ENCODE measurements at regions not wholly inside any gene's neighbourhood (a gene's known extent, or its start where the extent isn't known, plus 50 kb on each side); places are given as distances from the start of the nearest gene placed in this dataset.
"Not testable (repeated sequence)": the region's sequence is repeated elsewhere in the genome, so short reads cannot be mapped to it uniquely, and the experiment has no call there.

GRCh38 chr15:70378126-70379031, 280.7 kb upstream of the TLE3 start:
- no peak for DNase-seq (ENCODE audit: low read depth in 2 of 3, low spot score in 1 of 3)

DNA sequence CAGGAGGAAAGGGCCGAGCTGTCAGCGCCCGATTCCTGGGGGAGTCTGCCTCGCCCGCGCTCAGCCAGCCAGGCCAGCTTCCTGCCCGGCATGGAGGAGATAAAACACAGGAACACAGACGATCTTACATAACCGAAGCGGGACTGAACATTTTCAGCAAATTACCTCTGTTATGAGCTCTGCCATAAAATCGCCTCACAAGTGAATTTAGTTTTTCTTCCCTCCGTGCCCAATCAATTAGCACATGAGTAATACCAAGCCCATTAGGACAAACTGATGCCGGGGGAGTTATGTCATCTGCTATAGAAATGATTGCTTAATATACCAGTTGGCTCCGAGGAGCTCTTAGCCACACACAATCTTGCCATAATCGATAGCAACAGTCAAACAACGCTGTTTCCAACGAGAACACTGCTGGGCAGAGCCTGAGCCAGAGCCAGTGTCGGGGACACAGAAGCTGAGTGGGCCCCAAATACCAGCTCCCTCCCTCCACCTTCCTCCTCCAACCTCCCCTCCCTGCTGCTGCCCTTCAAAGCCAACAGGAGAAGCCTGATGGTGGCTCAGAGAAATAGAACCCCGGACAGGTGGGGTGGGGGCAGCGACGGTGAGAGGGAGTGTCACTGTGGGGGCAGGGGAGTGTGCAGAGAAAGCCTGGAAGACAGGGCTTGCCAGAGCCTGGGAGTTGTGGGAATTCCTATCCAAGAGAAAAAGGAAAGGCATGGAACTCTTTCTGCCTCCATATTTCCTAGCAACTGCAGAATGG, 279.4 kb upstream of the TLE3 start:
- DNase-seq (ENCODE audit: low read depth in 2 of 3, low spot score in 1 of 3) = no peak

GRCh38 chr15:70376031-70376928, 278.6 kb upstream of the TLE3 start:
- no peak for DNase-seq (ENCODE audit: low read depth in 2 of 3, low spot score in 1 of 3)

DNA sequence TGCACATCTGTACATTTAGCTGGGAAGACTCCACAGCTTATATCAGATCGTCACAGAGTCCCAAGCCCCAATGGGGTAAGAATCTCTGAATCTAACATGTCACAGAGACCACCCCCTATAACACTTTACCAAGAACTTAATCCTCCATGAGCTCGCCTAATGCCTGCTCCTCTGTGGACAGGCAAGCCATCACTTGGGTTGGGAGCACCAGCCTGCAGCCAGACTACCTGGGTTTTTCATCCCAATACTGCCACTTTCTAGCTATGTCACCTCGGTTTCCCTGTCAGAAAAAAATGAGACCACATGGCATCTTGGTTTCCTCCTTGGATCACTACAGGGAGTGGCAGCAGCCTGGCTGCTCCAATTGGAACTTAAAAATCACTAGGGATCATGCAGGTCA, 277.9 kb upstream of the TLE3 start:
- no peak for DNase-seq (ENCODE audit: low read depth in 2 of 3, low spot score in 1 of 3)

DNA sequence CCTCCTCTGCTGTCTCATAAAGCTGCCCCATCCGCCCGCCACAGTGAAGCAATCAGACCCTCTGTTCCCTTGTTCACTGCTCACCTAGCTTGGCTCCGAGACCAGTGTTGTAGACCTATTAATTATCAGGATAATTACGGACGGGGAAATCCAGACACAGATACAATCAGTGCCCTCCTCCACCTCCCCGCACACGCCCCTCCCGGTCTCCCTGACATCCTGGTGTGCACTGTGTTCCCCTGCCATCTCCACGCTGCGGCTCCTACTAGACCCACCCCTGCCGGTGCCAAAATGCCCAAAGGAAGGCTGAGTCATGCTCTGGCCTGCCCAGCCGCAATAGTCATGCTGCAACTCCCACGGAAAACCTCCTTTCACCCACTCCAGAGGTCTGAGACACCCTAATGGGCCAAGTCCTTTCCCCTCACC, 277.3 kb upstream of the TLE3 start:
- no peak for DNase-seq (ENCODE audit: low read depth in 2 of 3, low spot score in 1 of 3)

GRCh38 chr15:70374096-70374495, 276.4 kb upstream of the TLE3 start:
- no peak for DNase-seq (ENCODE audit: low read depth in 2 of 3, low spot score in 1 of 3)

DNA sequence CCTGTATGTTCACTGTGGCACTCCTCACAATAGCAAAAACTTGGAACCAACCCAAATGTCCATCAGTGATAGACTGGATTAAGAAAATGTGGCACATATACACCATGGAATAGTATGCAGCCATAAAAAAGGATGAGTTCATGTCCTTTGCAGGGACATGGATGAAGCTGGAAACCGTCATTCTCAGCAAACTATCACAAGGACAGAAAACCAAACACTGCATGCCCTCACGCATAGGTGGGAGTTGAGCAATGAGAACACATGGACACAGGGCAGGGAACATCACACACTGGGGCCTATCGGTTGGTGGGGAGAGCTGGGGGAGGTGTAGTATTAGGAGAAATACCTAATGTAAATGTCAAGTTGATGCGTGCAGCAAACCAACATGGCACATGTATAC, 275.7 kb upstream of the TLE3 start:
- DNase-seq (ENCODE audit: low read depth in 2 of 3, low spot score in 1 of 3) = not testable (repeated sequence)

GRCh38 chr15:70367913-70368705, 270.4 kb upstream of the TLE3 start:
- DNase-seq (ENCODE audit: low read depth in 2 of 3, low spot score in 1 of 3) = not testable (repeated sequence)

DNA sequence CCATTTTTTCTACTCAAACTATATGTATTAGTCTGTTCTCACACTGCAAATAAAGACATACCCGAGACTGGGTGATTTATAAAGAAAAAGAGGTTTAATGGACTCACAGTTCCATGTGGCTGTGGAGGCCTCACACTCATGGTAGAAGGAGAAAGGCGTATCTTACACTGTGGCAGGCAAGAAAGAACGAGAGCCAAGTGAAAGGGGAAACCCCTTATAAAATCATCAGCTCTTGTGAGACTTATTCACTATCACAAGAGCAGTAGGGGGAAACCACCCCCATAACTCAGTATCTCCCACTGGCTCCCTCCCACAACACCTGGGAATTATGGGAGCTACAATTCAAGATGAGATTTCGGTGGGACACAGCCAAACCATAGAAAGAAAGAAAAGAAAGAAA, 266.3 kb upstream of the TLE3 start:
- not testable (repeated sequence) for DNase-seq (ENCODE audit: low read depth in 2 of 3, low spot score in 1 of 3)

DNA sequence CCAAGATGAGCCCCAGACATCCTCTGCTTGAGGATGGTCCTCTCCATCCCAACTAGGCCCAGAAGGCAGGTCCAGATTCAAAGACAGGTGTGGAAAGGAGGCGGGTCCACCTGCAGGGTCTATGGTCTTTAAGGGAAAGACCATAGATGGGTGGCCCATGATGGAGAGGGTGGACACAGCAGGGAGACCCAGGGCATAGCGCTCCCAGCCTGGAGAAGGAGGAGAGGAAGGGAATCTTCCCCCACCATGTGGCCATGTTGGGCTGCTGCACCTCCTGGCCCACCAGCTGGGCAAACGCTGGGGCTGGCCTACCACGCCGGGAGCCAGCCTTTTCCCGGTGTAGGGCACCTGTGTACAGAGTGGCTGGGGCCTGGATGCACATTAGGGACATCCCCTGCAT, 265.2 kb upstream of the TLE3 start:
- no peak for DNase-seq (ENCODE audit: low read depth in 2 of 3, low spot score in 1 of 3)

GRCh38 chr15:70362350-70362749, 264.6 kb upstream of the TLE3 start:
- DNase-seq (ENCODE audit: low read depth in 2 of 3, low spot score in 1 of 3) = no peak

DNA sequence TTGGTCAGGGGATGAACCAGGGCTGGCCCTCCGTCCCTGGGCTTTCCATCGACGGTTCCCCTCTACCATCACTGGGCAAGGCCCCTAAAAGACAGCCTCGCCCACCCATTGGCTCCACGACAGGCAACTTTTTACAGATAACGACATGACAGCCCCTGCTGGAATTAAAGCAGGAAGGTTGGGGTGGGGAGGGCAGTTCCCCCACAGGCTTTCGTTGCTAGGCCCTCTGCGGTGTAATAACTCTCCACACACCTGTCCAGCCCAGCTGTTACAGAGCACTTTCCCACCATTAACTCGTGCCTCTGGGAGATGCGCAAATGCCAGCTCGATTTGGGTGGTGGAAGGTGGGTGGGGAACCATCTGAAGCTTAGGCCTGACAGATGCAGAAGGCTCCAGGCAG, 264.2 kb upstream of the TLE3 start:
- DNase-seq (ENCODE audit: low read depth in 2 of 3, low spot score in 1 of 3) = no peak

GRCh38 chr15:70361106-70361505, 263.4 kb upstream of the TLE3 start:
- DNase-seq (ENCODE audit: low read depth in 2 of 3, low spot score in 1 of 3) = no peak

DNA sequence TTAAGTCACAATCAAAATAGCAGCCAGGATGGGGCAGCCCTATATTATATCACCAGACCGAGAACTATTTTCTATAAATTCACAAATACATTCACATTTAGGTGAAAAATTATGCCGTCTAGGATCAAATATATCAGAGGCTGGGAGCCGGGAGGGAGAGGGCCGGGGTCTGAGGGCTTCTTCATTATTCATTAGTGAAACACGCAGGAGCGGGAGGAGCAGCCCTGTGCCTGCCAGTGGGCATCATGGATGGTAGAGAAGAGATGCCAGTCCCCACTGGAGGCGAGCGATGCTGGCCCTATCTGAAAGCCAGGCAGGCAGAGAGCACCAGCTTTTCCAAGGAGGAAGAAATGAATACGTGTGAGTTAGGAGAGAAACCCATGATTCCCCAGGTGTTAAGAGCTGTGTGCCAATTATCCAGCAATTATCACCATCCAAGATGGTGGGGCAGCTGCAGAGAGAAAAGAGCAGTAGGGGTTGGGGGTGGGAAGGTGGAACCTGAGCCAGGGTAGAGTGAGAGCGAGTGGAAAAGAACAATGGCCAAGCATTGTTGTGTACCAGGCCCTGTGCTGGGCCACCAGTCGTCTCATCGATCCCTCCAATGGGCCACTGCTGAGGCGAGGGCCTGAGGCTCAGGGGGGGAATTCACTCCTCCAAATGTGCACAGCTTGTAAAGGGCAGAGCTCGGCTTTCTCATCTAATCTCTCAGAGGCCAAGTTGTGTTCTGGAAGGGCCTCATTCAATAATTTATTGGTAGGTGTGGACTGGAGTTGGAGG, 261.3 kb upstream of the TLE3 start:
- DNase-seq (ENCODE audit: low read depth in 2 of 3, low spot score in 1 of 3) = no peak

DNA sequence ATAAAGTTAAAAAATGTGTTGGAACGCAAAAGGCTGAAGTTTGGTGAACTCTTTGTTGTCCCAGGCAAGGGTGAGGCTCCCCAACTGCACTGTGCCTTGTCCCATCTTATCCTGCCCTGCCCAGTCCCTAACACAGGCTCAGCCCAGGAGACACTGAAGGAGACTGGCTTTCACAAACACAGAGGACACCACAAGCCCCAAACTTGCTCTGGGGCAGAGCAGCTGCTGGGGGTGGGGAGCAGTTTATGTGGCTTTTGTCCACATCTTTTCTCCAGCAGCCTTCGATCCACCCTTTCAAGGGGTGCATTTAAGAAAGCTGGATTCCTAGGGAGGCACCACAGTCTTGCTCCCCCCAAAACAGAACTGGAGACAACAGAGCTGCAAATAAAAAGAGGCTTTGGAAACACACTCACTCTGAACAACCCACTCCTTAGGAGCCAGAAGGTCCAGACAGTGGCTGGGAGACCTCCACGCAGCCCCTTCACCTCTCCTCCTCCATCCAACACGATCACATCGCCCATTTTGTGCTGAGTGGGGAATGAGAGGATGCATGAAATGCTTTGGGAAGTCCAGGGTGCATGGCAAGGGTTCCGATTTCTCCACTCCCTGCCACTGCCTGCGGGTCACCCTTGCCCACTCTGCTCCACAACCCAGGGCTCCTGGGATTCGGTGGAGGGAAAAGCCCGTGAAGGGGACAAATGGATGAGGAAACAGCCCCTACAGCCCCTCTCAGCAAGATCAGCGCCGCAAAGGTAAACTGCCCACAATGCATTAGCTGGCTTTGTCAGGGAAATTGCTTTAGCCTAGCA, 260.5 kb upstream of the TLE3 start:
- DNase-seq (ENCODE audit: low read depth in 2 of 3, low spot score in 1 of 3) = no peak

DNA sequence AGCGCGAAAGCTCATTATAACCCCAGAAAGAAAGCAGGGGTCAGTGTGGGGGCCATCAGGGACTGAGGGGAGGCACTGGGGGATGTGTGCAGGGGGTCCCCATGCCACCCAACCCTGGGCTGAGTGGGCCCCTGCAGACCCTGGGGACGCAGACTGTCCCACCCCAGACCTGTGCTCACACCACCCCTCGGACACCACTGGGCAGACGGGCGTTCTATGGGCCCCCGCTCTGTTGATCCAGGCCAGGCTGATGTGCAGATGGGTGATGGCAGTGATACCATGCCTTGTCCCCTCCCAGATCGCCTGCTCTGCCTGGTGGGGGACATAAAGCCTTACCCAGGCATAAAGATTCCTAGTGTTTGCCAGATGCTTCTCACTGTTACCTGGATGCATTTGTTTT, 259.7 kb upstream of the TLE3 start:
- DNase-seq (ENCODE audit: low read depth in 2 of 3, low spot score in 1 of 3) = no peak

GRCh38 chr15:70356919-70357318, 259.2 kb upstream of the TLE3 start:
- DNase-seq (ENCODE audit: low read depth in 2 of 3, low spot score in 1 of 3) = no peak

DNA sequence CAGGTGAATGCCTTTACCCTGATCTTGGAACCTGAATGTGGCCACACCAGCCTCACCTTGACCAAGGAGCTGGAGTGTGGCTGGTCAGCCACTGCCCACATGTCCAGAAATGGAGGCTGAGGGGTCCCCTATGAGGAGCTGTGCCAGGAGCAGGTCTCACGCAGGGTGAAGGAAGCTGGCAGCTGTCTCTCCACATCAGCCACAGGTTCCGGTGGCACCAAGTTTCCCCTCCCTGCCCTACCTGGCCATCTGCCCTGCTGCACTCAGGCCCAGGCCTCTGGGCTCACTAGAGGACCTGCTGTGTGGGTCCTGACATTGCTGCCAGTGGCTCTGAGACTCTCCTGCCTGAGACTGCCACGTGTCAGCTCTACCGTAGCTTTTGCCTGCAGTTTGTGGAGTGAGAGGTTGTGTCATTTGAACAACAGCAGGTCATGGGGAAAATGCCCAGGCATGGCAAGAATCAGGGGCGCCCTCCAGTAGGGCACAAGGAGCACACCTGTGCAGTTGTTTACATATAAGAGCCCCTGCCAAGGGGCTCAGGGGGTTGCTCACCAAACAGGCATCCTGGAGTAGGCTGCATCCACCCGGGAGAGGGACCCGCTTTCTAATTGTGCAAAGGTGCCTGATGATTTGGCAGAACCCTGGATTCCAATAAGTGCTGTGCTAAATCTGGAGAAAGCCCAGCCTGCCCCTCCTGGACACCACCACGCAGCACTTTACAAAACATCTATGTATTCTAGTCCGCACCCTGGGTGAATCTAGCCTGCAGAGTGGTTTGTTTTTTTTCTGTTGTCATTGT, 258.5 kb upstream of the TLE3 start:
- no peak for DNase-seq (ENCODE audit: low read depth in 2 of 3, low spot score in 1 of 3)

Data from stimulated activated CD4-positive, alpha-beta T cell treated with anti-CD3 and anti-CD28 coated beads, Interleukin-12 subunit alpha, Interleukin-12 subunit beta, amount 100 ng/mL, for 48 hours (primary cell).